ENCODE measurements at regions not wholly inside any gene's neighbourhood (a gene's known extent, or its start where the extent isn't known, plus 50 kb on each side); places are given as distances from the start of the nearest gene placed in this dataset.
A peak's percentile ranks its signal among the peaks of the same experiment; 100 is the strongest.

- Mint-ChIP-seq H3K36me3 (ENCODE audit: low read depth) (peaks cover 8% of the 10 kb centered on the region), H3K9me3 (peaks cover 9% of the 10 kb centered on the region), H3K27ac (no peak overlapping the region), H3K4me1 (peaks cover 32% of the 10 kb centered on the region), H3K4me3 (no peak overlapping the region), H3K27me3 (ENCODE audit: low read depth, poor library complexity) (no peaks in the 10 kb centered on the region)
- TF ChIP-seq CTCF (IDR thresholded peaks at IDR 0.05) = no peak
- no peak for DNase-seq
Observed at GRCh38 chr3:177735431-177735830, 538.1 kb upstream of the TBL1XR1 start.

- Mint-ChIP-seq H3K4me1 (peaks cover 9% of the 10 kb centered on the region), H3K9me3 (peaks cover 15% of the 10 kb centered on the region), H3K4me3 (no peak overlapping the region), H3K27ac (no peak overlapping the region), H3K36me3 (ENCODE audit: low read depth) (peaks cover 8% of the 10 kb centered on the region), H3K27me3 (ENCODE audit: low read depth, poor library complexity) (peaks cover 5% of the 10 kb centered on the region)
- no peak for TF ChIP-seq CTCF (IDR thresholded peaks at IDR 0.05)
- no peak for DNase-seq
Observed at GRCh38 chr3:177739461-177739860, 542.2 kb upstream of the TBL1XR1 start.

GRCh38 chr3:177740254-177740653 lies 543.0 kb upstream of the TBL1XR1 start:
- H3K27me3 Mint-ChIP-seq (ENCODE audit: low read depth, poor library complexity) = peaks cover 5% of the 10 kb centered on the region
- peaks cover 8% of the 10 kb centered on the region for H3K36me3 Mint-ChIP-seq (ENCODE audit: low read depth)
- TF ChIP-seq CTCF (IDR thresholded peaks at IDR 0.05) = no peak
- H3K27ac Mint-ChIP-seq = peak overlapping the region; percentile 3
- no peak overlapping the region for H3K4me3 Mint-ChIP-seq
- H3K4me1 Mint-ChIP-seq = peaks cover 9% of the 10 kb centered on the region
- no peak for DNase-seq
- H3K9me3 Mint-ChIP-seq = peaks cover 15% of the 10 kb centered on the region

GRCh38 chr3:177742273-177742672 lies 545.0 kb upstream of the TBL1XR1 start:
- peaks cover 4% of the 10 kb centered on the region for H3K36me3 Mint-ChIP-seq (ENCODE audit: low read depth)
- H3K9me3 Mint-ChIP-seq = peaks cover 12% of the 10 kb centered on the region
- no peak overlapping the region for H3K4me3 Mint-ChIP-seq
- TF ChIP-seq CTCF (IDR thresholded peaks at IDR 0.05) = no peak
- H3K4me1 Mint-ChIP-seq = peaks cover 28% of the 10 kb centered on the region
- no peak overlapping the region for H3K27ac Mint-ChIP-seq
- no peak for DNase-seq
- peaks cover 5% of the 10 kb centered on the region for H3K27me3 Mint-ChIP-seq (ENCODE audit: low read depth, poor library complexity)

GRCh38 chr3:177743173-177743890 lies 546.0 kb upstream of the TBL1XR1 start:
- H3K4me1 Mint-ChIP-seq = peaks cover 37% of the 10 kb centered on the region
- peaks cover 10% of the 10 kb centered on the region for H3K9me3 Mint-ChIP-seq
- H3K4me3 Mint-ChIP-seq = no peak overlapping the region
- TF ChIP-seq CTCF (IDR thresholded peaks at IDR 0.05) = no peak
- no peak for DNase-seq
- peaks cover 4% of the 10 kb centered on the region for H3K36me3 Mint-ChIP-seq (ENCODE audit: low read depth)
- H3K27ac Mint-ChIP-seq = no peak overlapping the region
- peaks cover 5% of the 10 kb centered on the region for H3K27me3 Mint-ChIP-seq (ENCODE audit: low read depth, poor library complexity)
